Smooth muscle cell (in vitro differentiated cells): ENCODE measurements at regions not wholly inside any gene's neighbourhood (a gene's known extent, or its start where the extent isn't known, plus 50 kb on each side); places are given as distances from the start of the nearest gene placed in this dataset.

Experiments
- DNase-seq: peaks from one replicate; lab custom pipeline; 2025; ENCODE audit not compliant: unreplicated experiment; lab: John Stamatoyannopoulos, UW
- H2AFZ ChIP-seq: fragments of 200-600 bp; sonication (generic); 2 replicates; pipeline ENCODE4 v1.6.0; 2016; ENCODE audit warnings: antibody characterized with exemption, low read depth, mild to moderate bottlenecking
- H3F3A ChIP-seq: fragments of 200-600 bp; sonication (generic); 2 replicates; pipeline ENCODE4 v1.6.0; 2017; ENCODE audit warnings: antibody characterized with exemption, low read depth
- H3K27ac ChIP-seq: fragments of 200-600 bp; sonication (generic); 2 replicates; pipeline ENCODE4 v1.5.1; 2016; ENCODE audit warnings: low read depth, mild to moderate bottlenecking
- H3K27me3 ChIP-seq: fragments of 200-600 bp; sonication (generic); 2 replicates; pipeline ENCODE4 v1.6.1; 2016; ENCODE audit warnings: low read depth, mild to moderate bottlenecking
- H3K36me3 ChIP-seq: fragments of 200-600 bp; sonication (generic); 2 replicates; pipeline ENCODE4 v1.5.1; 2016; ENCODE audit warnings: low read depth
- H3K4me1 ChIP-seq: fragments of 200-600 bp; sonication (generic); 2 replicates; pipeline ENCODE4 v1.5.1; 2016; ENCODE audit warnings: low read depth
- H3K4me2 ChIP-seq: fragments of 200-600 bp; sonication (generic); 2 replicates; pipeline ENCODE4 v1.6.0; 2016; ENCODE audit warnings: mild to moderate bottlenecking
- H3K4me3 ChIP-seq: fragments of 200-600 bp; sonication (generic); 2 replicates; pipeline ENCODE4 v1.5.1; 2016; ENCODE audit warnings: mild to moderate bottlenecking
- H3K79me2 ChIP-seq: fragments of 200-600 bp; sonication (generic); 2 replicates; pipeline ENCODE4 v1.6.0; 2016; ENCODE audit warnings: low read depth, mild to moderate bottlenecking
- H3K9ac ChIP-seq: fragments of 200-600 bp; sonication (generic); 2 replicates; pipeline ENCODE4 v1.6.0; 2016; ENCODE audit warnings: low read depth
- H3K9me3 ChIP-seq: fragments of 200-600 bp; sonication (generic); replicated peaks from 2 replicates; pipeline ENCODE4 v1.5.1; 2016; ENCODE audit warnings: low read depth
- H4K20me1 ChIP-seq: fragments of 200-600 bp; sonication (generic); 2 replicates; pipeline ENCODE4 v1.6.0; 2016; ENCODE audit warnings: low read depth
- WGBS: methylation state at CpG from one replicate; pipeline ENCODE4 v1.1.7; 2016; ENCODE audit warnings: low lambda C conversion rate; 5-methylcytosine and 5-hydroxymethylcytosine counted together
- TF ChIP-seq, protein P1 (sequence below): fragments of 200-600 bp; sonication (generic); IDR thresholded peaks from 2 replicates; pipeline ENCODE4 v1.5.1; 2017; ENCODE audit warnings: borderline replicate concordance, mild to moderate bottlenecking, antibody characterized with exemption; ENCODE audit not compliant: insufficient read depth, poor library complexity, severe bottlenecking

DNA sequence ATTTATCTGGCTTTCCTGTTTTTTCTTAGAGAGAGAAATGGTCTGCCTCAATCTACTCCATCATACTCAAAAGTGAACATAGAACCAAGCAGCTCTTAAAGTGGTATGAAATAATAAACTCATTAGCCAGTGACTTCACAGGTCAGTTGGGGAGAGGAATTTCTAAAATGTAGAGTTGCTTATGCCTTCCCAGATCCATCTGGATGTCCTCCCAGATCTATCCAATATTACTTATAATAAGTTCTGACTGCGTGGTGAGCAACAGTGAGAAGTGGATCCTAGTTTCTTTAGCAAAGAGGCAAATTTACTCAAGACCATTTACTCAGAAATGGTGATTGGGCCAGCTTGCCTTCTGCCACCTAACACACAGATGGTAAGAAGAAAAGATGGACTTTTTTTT lies 748.0 kb downstream of the PCDH18 start:
- no peaks in the 10 kb centered on the region for H3K9me3 ChIP-seq
- WGBS = 95% methylated on average over 1 of the region's 1 CpG
- no peak overlapping the region for H3K4me3 ChIP-seq
- no peaks in the 10 kb centered on the region for H3F3A ChIP-seq
- H2AFZ ChIP-seq = no peak overlapping the region
- no peak overlapping the region for H3K27ac ChIP-seq
- DNase-seq = no peak
- H4K20me1 ChIP-seq = no peaks in the 10 kb centered on the region
- H3K36me3 ChIP-seq = no peaks in the 10 kb centered on the region
- H3K27me3 ChIP-seq = no peaks in the 10 kb centered on the region
- H3K79me2 ChIP-seq = no peaks in the 10 kb centered on the region
- H3K4me1 ChIP-seq = no peaks in the 10 kb centered on the region
- H3K4me2 ChIP-seq = no peak overlapping the region
- H3K9ac ChIP-seq = no peak overlapping the region
- TF ChIP-seq, protein P1, sequence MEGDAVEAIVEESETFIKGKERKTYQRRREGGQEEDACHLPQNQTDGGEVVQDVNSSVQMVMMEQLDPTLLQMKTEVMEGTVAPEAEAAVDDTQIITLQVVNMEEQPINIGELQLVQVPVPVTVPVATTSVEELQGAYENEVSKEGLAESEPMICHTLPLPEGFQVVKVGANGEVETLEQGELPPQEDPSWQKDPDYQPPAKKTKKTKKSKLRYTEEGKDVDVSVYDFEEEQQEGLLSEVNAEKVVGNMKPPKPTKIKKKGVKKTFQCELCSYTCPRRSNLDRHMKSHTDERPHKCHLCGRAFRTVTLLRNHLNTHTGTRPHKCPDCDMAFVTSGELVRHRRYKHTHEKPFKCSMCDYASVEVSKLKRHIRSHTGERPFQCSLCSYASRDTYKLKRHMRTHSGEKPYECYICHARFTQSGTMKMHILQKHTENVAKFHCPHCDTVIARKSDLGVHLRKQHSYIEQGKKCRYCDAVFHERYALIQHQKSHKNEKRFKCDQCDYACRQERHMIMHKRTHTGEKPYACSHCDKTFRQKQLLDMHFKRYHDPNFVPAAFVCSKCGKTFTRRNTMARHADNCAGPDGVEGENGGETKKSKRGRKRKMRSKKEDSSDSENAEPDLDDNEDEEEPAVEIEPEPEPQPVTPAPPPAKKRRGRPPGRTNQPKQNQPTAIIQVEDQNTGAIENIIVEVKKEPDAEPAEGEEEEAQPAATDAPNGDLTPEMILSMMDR = no peak

DNA sequence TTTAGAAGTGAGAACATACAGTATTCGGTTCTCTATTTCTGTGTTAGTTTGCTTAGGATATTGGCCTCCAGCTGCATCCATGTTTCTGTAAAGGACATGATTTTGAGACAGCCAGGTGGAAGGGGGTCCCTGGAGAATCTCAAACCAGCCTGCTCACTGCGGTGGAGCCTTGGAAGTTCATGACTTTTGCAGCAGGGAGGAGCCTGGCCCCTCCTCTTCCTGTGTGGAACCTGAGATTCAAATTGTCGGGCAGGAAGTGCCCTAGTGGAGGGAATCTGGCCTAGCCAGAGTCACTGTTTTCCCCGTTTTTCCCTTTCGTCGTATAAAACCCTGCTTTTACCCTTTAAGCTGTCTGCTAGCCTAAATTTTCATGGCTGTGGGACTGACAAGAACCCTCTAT lies 762.6 kb downstream of the PCDH18 start:
- 94% methylated on average over 6 of the region's 6 CpGs for WGBS
- H3K36me3 ChIP-seq = no peaks in the 10 kb centered on the region
- no peaks in the 10 kb centered on the region for H3K9me3 ChIP-seq
- H3K9ac ChIP-seq = no peak overlapping the region
- no peaks in the 10 kb centered on the region for H3K27me3 ChIP-seq
- H3K4me1 ChIP-seq = no peaks in the 10 kb centered on the region
- H2AFZ ChIP-seq = no peak overlapping the region
- no peak overlapping the region for H3K4me3 ChIP-seq
- no peaks in the 10 kb centered on the region for H3K79me2 ChIP-seq
- H3F3A ChIP-seq = no peaks in the 10 kb centered on the region
- no peaks in the 10 kb centered on the region for H4K20me1 ChIP-seq
- TF ChIP-seq, protein P1 = no peak
- no peak for DNase-seq
- H3K27ac ChIP-seq = no peak overlapping the region
- no peak overlapping the region for H3K4me2 ChIP-seq

DNA sequence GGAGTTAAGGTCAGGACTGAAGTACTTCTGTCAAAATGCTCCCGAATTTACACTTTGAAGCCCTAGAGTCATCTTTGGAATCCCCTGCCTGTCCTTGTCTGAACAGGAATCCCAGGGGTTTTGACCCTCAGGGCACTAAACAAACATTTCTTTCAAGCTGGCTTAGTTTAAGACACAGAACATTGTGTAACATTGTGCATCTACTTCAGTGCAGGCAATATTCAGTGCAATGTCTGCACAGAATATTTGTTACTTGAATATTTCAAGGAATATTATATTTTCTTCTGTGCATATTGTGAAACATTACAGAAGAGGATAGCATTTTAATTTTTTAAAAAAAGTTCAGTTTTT lies 763.4 kb downstream of the PCDH18 start:
- Histone ChIP-seq H2AFZ (peak overlapping the region; percentile 26), H3K4me1 (no peaks in the 10 kb centered on the region), H3K27me3 (no peaks in the 10 kb centered on the region), H3K27ac (no peak overlapping the region), H3K9ac (no peak overlapping the region), H3K79me2 (no peaks in the 10 kb centered on the region), H3K9me3 (no peaks in the 10 kb centered on the region), H3K36me3 (no peaks in the 10 kb centered on the region), H3K4me2 (no peak overlapping the region), H3F3A (no peaks in the 10 kb centered on the region), H4K20me1 (no peaks in the 10 kb centered on the region), H3K4me3 (no peak overlapping the region)
- TF ChIP-seq, protein P1 = no peak
- 55% methylated on average over 1 of the region's 1 CpG for WGBS
- DNase-seq = no peak

DNA sequence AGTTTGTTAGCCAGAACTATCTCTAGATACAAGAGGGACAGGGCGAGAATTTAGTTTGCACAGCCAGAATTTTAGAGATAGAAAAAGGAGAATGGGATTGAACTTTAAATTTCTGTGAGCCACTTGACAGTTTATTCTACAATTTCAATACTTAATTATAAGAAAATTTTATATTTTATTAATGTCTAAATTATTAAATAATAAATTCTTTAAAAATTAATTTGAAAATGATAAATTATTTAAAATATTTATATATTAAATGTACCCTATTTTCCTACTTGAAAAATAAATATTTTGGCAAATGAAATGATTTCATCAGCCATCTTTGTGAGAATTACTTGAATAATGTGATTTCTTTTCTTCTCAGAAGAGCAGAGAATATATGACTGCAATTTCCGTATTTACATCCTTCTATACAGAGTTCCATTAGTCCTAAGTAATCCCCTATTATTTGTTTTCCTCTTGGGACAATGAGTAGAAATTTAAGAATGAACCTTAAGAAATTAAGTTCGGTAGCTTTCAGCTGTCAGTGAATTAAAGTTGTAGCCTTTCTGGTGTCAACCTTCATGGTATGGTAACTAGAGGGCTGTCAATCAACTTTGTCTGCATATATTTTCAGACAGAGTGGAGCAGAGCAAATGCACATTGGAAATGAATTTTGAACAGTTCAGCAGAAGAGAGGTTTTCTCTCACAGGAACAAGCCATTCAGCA lies 763.9 kb downstream of the PCDH18 start:
- Histone ChIP-seq H4K20me1 (no peaks in the 10 kb centered on the region), H3K27me3 (no peaks in the 10 kb centered on the region), H2AFZ (peak overlapping the region; percentile 26), H3F3A (no peaks in the 10 kb centered on the region), H3K27ac (no peak overlapping the region), H3K9ac (no peak overlapping the region), H3K4me3 (no peak overlapping the region), H3K79me2 (no peaks in the 10 kb centered on the region), H3K4me2 (no peak overlapping the region), H3K4me1 (no peaks in the 10 kb centered on the region), H3K9me3 (no peaks in the 10 kb centered on the region), H3K36me3 (no peaks in the 10 kb centered on the region)
- WGBS = 86% methylated on average over 3 of the region's 3 CpGs
- TF ChIP-seq, protein P1 = no peak
- no peak for DNase-seq
